ENCODE measurements at regions not wholly inside any gene's neighbourhood (a gene's known extent, or its start where the extent isn't known, plus 50 kb on each side); places are given as distances from the start of the nearest gene placed in this dataset.
A peak's percentile ranks its signal among the peaks of the same experiment; 100 is the strongest.
"Not testable (repeated sequence)": the region's sequence is repeated elsewhere in the genome, so short reads cannot be mapped to it uniquely, and the experiment has no call there.

DNA sequence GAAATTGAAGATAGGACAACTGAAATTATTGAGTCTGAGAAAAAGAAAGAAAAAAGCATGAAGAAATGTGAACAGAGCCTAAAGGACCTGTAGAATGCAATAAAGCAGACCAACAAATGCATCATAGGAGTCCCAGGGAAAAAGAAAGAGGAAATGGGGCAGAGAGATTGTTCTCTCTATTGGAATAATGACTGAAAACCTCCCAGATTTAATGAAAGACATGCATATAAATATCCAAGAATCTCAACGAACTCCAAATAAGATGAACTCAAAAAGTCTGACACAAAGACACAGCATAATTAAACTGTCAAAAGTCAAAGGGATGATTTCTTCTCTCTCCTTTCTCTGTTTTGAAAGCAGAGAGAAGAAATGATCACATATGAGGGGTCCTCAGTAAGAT is 124.7 kb downstream of the MEX3B start:
- H3K27me3 Mint-ChIP-seq (ENCODE audit: low read depth): no peaks in the 10 kb centered on the region
- no peak overlapping the region for H3K27ac Mint-ChIP-seq (ENCODE audit: unreplicated experiment)
- DNase-seq (ENCODE audit: low spot score): no peak
- no peak overlapping the region for H3K4me3 Mint-ChIP-seq (ENCODE audit: unreplicated experiment)
- TF ChIP-seq, protein P1, sequence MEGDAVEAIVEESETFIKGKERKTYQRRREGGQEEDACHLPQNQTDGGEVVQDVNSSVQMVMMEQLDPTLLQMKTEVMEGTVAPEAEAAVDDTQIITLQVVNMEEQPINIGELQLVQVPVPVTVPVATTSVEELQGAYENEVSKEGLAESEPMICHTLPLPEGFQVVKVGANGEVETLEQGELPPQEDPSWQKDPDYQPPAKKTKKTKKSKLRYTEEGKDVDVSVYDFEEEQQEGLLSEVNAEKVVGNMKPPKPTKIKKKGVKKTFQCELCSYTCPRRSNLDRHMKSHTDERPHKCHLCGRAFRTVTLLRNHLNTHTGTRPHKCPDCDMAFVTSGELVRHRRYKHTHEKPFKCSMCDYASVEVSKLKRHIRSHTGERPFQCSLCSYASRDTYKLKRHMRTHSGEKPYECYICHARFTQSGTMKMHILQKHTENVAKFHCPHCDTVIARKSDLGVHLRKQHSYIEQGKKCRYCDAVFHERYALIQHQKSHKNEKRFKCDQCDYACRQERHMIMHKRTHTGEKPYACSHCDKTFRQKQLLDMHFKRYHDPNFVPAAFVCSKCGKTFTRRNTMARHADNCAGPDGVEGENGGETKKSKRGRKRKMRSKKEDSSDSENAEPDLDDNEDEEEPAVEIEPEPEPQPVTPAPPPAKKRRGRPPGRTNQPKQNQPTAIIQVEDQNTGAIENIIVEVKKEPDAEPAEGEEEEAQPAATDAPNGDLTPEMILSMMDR (IDR thresholded peaks at IDR 0.05): no peak
- H3K4me1 Mint-ChIP-seq (ENCODE audit: low read depth): no peaks in the 10 kb centered on the region
- H3K9me3 Mint-ChIP-seq (ENCODE audit: low read depth): peaks cover 23% of the 10 kb centered on the region
- peaks cover 13% of the 10 kb centered on the region for H3K36me3 Mint-ChIP-seq (ENCODE audit: low read depth)

DNA sequence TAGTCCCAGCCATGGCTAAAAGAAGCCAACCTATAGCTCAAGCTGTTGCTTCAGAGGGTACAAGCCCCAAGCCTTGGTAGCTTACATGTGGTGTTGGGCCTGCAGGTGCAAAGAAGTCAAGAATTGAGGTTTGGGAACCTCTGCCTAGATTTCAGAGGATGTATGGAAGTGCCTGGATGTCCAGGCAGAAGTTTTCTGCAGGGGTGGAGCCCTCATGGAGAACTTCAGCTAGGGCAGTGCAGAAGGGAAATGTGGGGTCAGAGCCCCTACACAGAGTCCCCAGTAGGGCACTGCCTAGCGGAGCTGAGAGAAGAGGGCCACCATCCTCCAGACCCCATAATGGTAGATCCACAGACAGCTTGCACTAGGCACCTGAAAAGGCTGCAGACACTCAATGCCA is 127.1 kb downstream of the MEX3B start:
- DNase-seq (ENCODE audit: low spot score); H3K27me3 Mint-ChIP-seq (ENCODE audit: low read depth); H3K4me3 Mint-ChIP-seq (ENCODE audit: unreplicated experiment); H3K27ac Mint-ChIP-seq (ENCODE audit: unreplicated experiment): not testable (repeated sequence)
- peaks cover 23% of the 10 kb centered on the region for H3K9me3 Mint-ChIP-seq (ENCODE audit: low read depth)
- H3K36me3 Mint-ChIP-seq (ENCODE audit: low read depth): peaks cover 13% of the 10 kb centered on the region
- H3K4me1 Mint-ChIP-seq (ENCODE audit: low read depth): peaks cover 12% of the 10 kb centered on the region

DNA sequence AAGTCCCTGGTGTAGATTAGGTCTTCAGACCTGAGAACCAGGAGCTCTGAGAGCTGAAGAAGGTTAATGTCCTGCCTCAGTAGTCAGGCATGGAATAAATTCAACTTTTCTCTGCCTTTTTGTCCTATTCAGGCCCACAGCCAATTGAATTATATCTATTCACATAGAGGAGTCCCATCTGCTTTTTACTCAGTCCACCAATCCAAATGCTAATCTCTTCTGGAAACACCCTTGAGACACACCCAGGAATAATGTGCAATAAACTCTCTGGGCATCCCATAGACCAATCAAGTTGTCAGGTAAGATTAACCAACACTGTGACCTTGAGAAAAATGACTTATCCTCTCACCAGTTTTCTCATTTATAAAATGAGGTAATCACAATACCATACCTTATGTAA is 129.4 kb downstream of the MEX3B start:
- peaks cover 20% of the 10 kb centered on the region for H3K9me3 Mint-ChIP-seq (ENCODE audit: low read depth)
- no peak overlapping the region for H3K27ac Mint-ChIP-seq (ENCODE audit: unreplicated experiment)
- no peaks in the 10 kb centered on the region for H3K27me3 Mint-ChIP-seq (ENCODE audit: low read depth)
- no peak overlapping the region for H3K4me3 Mint-ChIP-seq (ENCODE audit: unreplicated experiment)
- H3K4me1 Mint-ChIP-seq (ENCODE audit: low read depth): peaks cover 12% of the 10 kb centered on the region
- no peak for DNase-seq (ENCODE audit: low spot score)
- TF ChIP-seq, protein P1 (IDR thresholded peaks at IDR 0.05): no peak
- H3K36me3 Mint-ChIP-seq (ENCODE audit: low read depth): peaks cover 13% of the 10 kb centered on the region

DNA sequence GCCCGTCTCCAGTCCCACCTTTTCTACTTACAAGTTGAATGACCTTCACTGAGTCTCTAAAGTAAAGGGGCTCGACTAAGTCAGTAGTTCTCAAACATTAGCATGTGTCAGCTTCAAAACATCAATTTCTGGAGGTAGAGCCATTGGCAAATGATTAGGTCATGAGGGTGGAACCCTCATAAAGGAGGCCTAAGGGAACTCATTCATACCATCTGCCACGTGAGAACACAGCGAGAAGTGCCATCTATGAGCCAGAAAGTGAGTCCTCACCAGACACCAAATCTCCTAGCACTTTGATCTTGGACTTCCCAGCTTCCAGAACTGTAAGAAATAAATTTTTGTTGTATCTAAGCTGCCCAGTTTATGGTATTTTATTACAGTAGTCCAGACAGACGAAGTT is 129.8 kb downstream of the MEX3B start:
- Mint-ChIP-seq H3K9me3 (ENCODE audit: low read depth) (peaks cover 15% of the 10 kb centered on the region), H3K4me1 (ENCODE audit: low read depth) (peaks cover 12% of the 10 kb centered on the region), H3K36me3 (ENCODE audit: low read depth) (peaks cover 9% of the 10 kb centered on the region), H3K27ac (ENCODE audit: unreplicated experiment) (no peak overlapping the region), H3K27me3 (ENCODE audit: low read depth) (no peaks in the 10 kb centered on the region), H3K4me3 (ENCODE audit: unreplicated experiment) (no peak overlapping the region)
- TF ChIP-seq, protein P1 (IDR thresholded peaks at IDR 0.05): no peak
- DNase-seq (ENCODE audit: low spot score): no peak

DNA sequence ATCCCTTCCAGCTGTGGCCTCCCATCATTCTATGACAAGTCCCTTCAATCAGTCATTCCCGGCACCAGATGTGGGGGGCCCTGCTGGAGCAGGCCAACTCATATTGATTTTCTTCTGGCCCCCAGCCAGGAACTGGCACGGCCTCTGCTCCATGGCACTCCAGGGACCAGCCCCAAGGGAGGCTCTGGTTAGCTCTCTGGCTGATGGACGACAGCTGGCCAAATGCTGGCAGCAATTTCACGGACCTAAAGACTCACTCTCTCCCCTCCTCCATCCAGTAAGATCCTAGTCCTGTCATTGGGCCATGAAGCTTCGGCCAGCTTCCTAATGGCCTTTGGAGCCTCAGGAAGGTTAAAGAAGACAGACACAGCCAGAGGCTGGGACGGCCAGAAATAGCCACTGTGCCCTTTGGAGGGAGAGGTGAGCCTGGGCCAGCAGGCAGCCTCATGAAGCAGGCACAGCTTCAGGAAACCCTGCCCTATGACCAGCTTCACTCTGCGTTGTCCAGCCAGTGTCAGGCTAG is 131.0 kb downstream of the MEX3B start:
- TF ChIP-seq, protein P1 (IDR thresholded peaks at IDR 0.05): no peak
- Mint-ChIP-seq H3K4me1 (ENCODE audit: low read depth) (peaks cover 12% of the 10 kb centered on the region), H3K27ac (ENCODE audit: unreplicated experiment) (peak overlapping the region; percentile 28), H3K9me3 (ENCODE audit: low read depth) (peaks cover 8% of the 10 kb centered on the region), H3K4me3 (ENCODE audit: unreplicated experiment) (no peak overlapping the region), H3K36me3 (ENCODE audit: low read depth) (peaks cover 3% of the 10 kb centered on the region), H3K27me3 (ENCODE audit: low read depth) (no peaks in the 10 kb centered on the region)
- DNase-seq (ENCODE audit: low spot score): no peak

DNA sequence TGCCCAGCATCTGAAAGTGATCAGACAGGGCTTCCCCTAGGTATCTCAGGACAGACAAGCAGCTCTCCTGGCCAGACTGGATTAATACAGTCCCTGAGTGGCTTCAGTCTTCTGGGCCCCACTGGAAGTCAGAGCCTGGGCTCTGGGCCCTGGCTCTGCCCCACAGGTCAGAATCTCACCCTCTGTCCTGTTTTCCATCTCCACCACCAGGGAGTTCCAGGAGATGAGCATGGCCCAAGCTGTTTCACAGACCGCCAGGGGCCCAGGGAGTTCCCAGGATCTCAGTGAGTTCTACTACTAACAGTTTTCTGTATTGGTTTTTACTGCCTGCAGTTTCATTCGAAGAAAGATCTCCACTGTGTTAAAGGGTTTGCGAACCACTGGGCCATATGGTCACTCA is 131.5 kb downstream of the MEX3B start:
- Mint-ChIP-seq H3K27me3 (ENCODE audit: low read depth) (no peaks in the 10 kb centered on the region), H3K4me3 (ENCODE audit: unreplicated experiment) (no peak overlapping the region), H3K36me3 (ENCODE audit: low read depth) (peaks cover 3% of the 10 kb centered on the region), H3K4me1 (ENCODE audit: low read depth) (peaks cover 12% of the 10 kb centered on the region), H3K9me3 (ENCODE audit: low read depth) (peaks cover 8% of the 10 kb centered on the region), H3K27ac (ENCODE audit: unreplicated experiment) (no peak overlapping the region)
- TF ChIP-seq, protein P1 (IDR thresholded peaks at IDR 0.05): no peak
- DNase-seq (ENCODE audit: low spot score): no peak

Data from chondrocyte (in vitro differentiated cells).